IgD-negative memory B cell (primary cell): ENCODE measurements at regions not wholly inside any gene's neighbourhood (a gene's known extent, or its start where the extent isn't known, plus 50 kb on each side); places are given as distances from the start of the nearest gene placed in this dataset.
"Not testable (repeated sequence)": the region's sequence is repeated elsewhere in the genome, so short reads cannot be mapped to it uniquely, and the experiment has no call there.

Source experiments
- H3K27ac Mint-ChIP-seq, 3 donors: one replicate each; pipeline ENCODE4 v1.8.0; 2020 to 2022; ENCODE audit warnings: mild to moderate bottlenecking in 3 of 3, mixed read lengths in 3 of 3, moderate library complexity in 1 of 3
- H3K27me3 Mint-ChIP-seq: one replicate; pipeline ENCODE4 v1.8.0; 2021; ENCODE audit warnings: mixed read lengths
- H3K36me3 Mint-ChIP-seq: one replicate; pipeline ENCODE4 v1.8.0; 2020; ENCODE audit warnings: mild to moderate bottlenecking, mixed read lengths
- H3K4me1 Mint-ChIP-seq, 3 donors: one replicate each; pipeline ENCODE4 v1.8.0; 2020 to 2022; ENCODE audit warnings: mixed read lengths in 3 of 3, mild to moderate bottlenecking in 1 of 3
- H3K4me3 Mint-ChIP-seq, 4 donors: one replicate each; pipeline ENCODE4 v1.8.0; 2020 to 2022; ENCODE audit warnings: mild to moderate bottlenecking in 4 of 4, mixed read lengths in 4 of 4, moderate library complexity in 3 of 4
- H3K9me3 Mint-ChIP-seq, 3 donors: one replicate each; pipeline ENCODE4 v1.8.0; 2020 to 2021; ENCODE audit warnings: mixed read lengths in 3 of 3, mild to moderate bottlenecking in 1 of 3

- Mint-ChIP-seq H3K36me3 (no peaks in the 10 kb centered on the region), H3K9me3 (peaks cover 3 to 4% (median 3%) of the 10 kb centered on the region in 3 donors), H3K4me1 (no peaks in the 10 kb centered on the region)
These were observed 587.1 kb upstream of the GRIA3 start for GRCh38 chrX:122596998-122597397.

GRCh38 chrX:122622795-122623194, 561.3 kb upstream of the GRIA3 start:
- Mint-ChIP-seq H3K27ac (no peak overlapping the region), H3K4me3 (no peak overlapping the region), H3K4me1 (no peaks in the 10 kb centered on the region), H3K9me3 (peaks cover 6 to 10% (median 9%) of the 10 kb centered on the region in 3 donors), H3K27me3 (no peaks in the 10 kb centered on the region), H3K36me3 (no peaks in the 10 kb centered on the region)

More at GRCh38 chrX:122596998-122597397, 587.1 kb upstream of the GRIA3 start:
- Mint-ChIP-seq H3K27ac (no peak overlapping the region), H3K27me3 (no peaks in the 10 kb centered on the region), H3K4me3 (no peak overlapping the region)

- H3K27ac Mint-ChIP-seq, result no peak overlapping the region
- H3K36me3 Mint-ChIP-seq, result no peaks in the 10 kb centered on the region
- no peaks in the 10 kb centered on the region for H3K4me1 Mint-ChIP-seq
- H3K9me3 Mint-ChIP-seq, result peaks cover 6 to 11% (median 8%) of the 10 kb centered on the region in 3 donors
- no peak overlapping the region for H3K4me3 Mint-ChIP-seq
- no peaks in the 10 kb centered on the region for H3K27me3 Mint-ChIP-seq
These were observed 558.8 kb upstream of the GRIA3 start for GRCh38 chrX:122625239-122625638.

- Mint-ChIP-seq H3K4me3 (no peak overlapping the region), H3K36me3 (no peaks in the 10 kb centered on the region), H3K27me3 (no peaks in the 10 kb centered on the region), H3K4me1 (no peaks in the 10 kb centered on the region), H3K9me3 (peaks cover 6 to 11% (median 8%) of the 10 kb centered on the region in 3 donors), H3K27ac (no peak overlapping the region)
These were observed 558.3 kb upstream of the GRIA3 start for GRCh38 chrX:122625821-122626220.

GRCh38 chrX:122626871-122627270, 557.2 kb upstream of the GRIA3 start:
- peaks cover 4 to 13% (median 7%) of the 10 kb centered on the region in 3 donors for H3K9me3 Mint-ChIP-seq
- H3K27ac Mint-ChIP-seq, result peak overlapping the region in 1 of 3 donors; percentile 13
- H3K4me3 Mint-ChIP-seq, result no peak overlapping the region
- no peaks in the 10 kb centered on the region for H3K27me3 Mint-ChIP-seq
- H3K4me1 Mint-ChIP-seq, result no peaks in the 10 kb centered on the region
- H3K36me3 Mint-ChIP-seq, result no peaks in the 10 kb centered on the region

GRCh38 chrX:122641136-122641535, 542.9 kb upstream of the GRIA3 start:
- Mint-ChIP-seq H3K36me3 (no peaks in the 10 kb centered on the region), H3K27me3 (no peaks in the 10 kb centered on the region), H3K27ac (no peak overlapping the region), H3K9me3 (peaks cover 0 to 3% (median 0%) of the 10 kb centered on the region in 3 donors), H3K4me1 (no peaks in the 10 kb centered on the region), H3K4me3 (no peak overlapping the region)

GRCh38 chrX:122641826-122642225, 542.3 kb upstream of the GRIA3 start:
- no peaks in the 10 kb centered on the region for H3K27me3 Mint-ChIP-seq
- H3K4me3 Mint-ChIP-seq, result no peak overlapping the region
- H3K9me3 Mint-ChIP-seq, result peaks cover 0 to 3% (median 2%) of the 10 kb centered on the region in 3 donors
- H3K36me3 Mint-ChIP-seq, result no peaks in the 10 kb centered on the region
- H3K4me1 Mint-ChIP-seq, result no peaks in the 10 kb centered on the region
- H3K27ac Mint-ChIP-seq, result peak overlapping the region in 1 of 3 donors; percentile 64

GRCh38 chrX:122655256-122655655, 528.8 kb upstream of the GRIA3 start:
- not testable (repeated sequence) for H3K4me3 Mint-ChIP-seq, H3K27ac Mint-ChIP-seq, H3K27me3 Mint-ChIP-seq, H3K36me3 Mint-ChIP-seq, H3K4me1 Mint-ChIP-seq, H3K9me3 Mint-ChIP-seq

- H3K27ac Mint-ChIP-seq, result no peak overlapping the region
- no peaks in the 10 kb centered on the region for H3K4me1 Mint-ChIP-seq
- H3K27me3 Mint-ChIP-seq, result no peaks in the 10 kb centered on the region
- no peaks in the 10 kb centered on the region for H3K36me3 Mint-ChIP-seq
- no peak overlapping the region for H3K4me3 Mint-ChIP-seq
- H3K9me3 Mint-ChIP-seq, result peaks cover 2 to 6% (median 2%) of the 10 kb centered on the region in 3 donors
These were observed 517.5 kb upstream of the GRIA3 start for GRCh38 chrX:122666601-122667000.

- no peaks in the 10 kb centered on the region for H3K36me3 Mint-ChIP-seq
- no peak overlapping the region for H3K4me3 Mint-ChIP-seq
- H3K4me1 Mint-ChIP-seq, result no peaks in the 10 kb centered on the region
- peaks cover 2 to 6% (median 2%) of the 10 kb centered on the region in 3 donors for H3K9me3 Mint-ChIP-seq
- H3K27me3 Mint-ChIP-seq, result no peaks in the 10 kb centered on the region
- no peak overlapping the region for H3K27ac Mint-ChIP-seq
These were observed 516.4 kb upstream of the GRIA3 start for GRCh38 chrX:122667667-122668066.

GRCh38 chrX:122703762-122704161, 480.3 kb upstream of the GRIA3 start:
- no peaks in the 10 kb centered on the region for H3K4me1 Mint-ChIP-seq
- H3K9me3 Mint-ChIP-seq, result peaks cover 2 to 16% (median 10%) of the 10 kb centered on the region in 3 donors
- H3K27ac Mint-ChIP-seq, result no peak overlapping the region

GRCh38 chrX:122739770-122740169, 444.3 kb upstream of the GRIA3 start:
- Mint-ChIP-seq H3K27me3 (no peaks in the 10 kb centered on the region), H3K27ac (no peak overlapping the region), H3K4me1 (no peaks in the 10 kb centered on the region), H3K4me3 (no peak overlapping the region), H3K36me3 (no peaks in the 10 kb centered on the region), H3K9me3 (peaks cover 0 to 9% (median 0%) of the 10 kb centered on the region in 3 donors)

More at GRCh38 chrX:122703762-122704161, 480.3 kb upstream of the GRIA3 start:
- Mint-ChIP-seq H3K4me3 (no peak overlapping the region), H3K36me3 (peaks cover 5% of the 10 kb centered on the region), H3K27me3 (no peaks in the 10 kb centered on the region)

GRCh38 chrX:122770581-122770980, 413.5 kb upstream of the GRIA3 start:
- H3K36me3 Mint-ChIP-seq, result no peaks in the 10 kb centered on the region
- H3K27me3 Mint-ChIP-seq, result no peaks in the 10 kb centered on the region
- no peaks in the 10 kb centered on the region for H3K4me1 Mint-ChIP-seq
- H3K27ac Mint-ChIP-seq, result no peak overlapping the region
- H3K9me3 Mint-ChIP-seq, result peaks cover 3 to 25% (median 8%) of the 10 kb centered on the region in 3 donors
- H3K4me3 Mint-ChIP-seq, result no peak overlapping the region

GRCh38 chrX:122771933-122772332, 412.1 kb upstream of the GRIA3 start:
- Mint-ChIP-seq H3K4me1 (no peaks in the 10 kb centered on the region), H3K27ac (no peak overlapping the region), H3K9me3 (peaks cover 3 to 28% (median 7%) of the 10 kb centered on the region in 3 donors), H3K27me3 (no peaks in the 10 kb centered on the region), H3K4me3 (no peak overlapping the region), H3K36me3 (no peaks in the 10 kb centered on the region)

GRCh38 chrX:122777766-122778165, 406.3 kb upstream of the GRIA3 start:
- Mint-ChIP-seq H3K27me3 (no peaks in the 10 kb centered on the region), H3K9me3 (peaks cover 1 to 16% (median 1%) of the 10 kb centered on the region in 3 donors), H3K4me1 (no peaks in the 10 kb centered on the region), H3K36me3 (peaks cover 2% of the 10 kb centered on the region), H3K4me3 (no peak overlapping the region), H3K27ac (no peak overlapping the region)

- peaks cover 0 to 11% (median 0%) of the 10 kb centered on the region in 3 donors for H3K9me3 Mint-ChIP-seq
- H3K4me1 Mint-ChIP-seq, result no peaks in the 10 kb centered on the region
These were observed 400.2 kb upstream of the GRIA3 start for GRCh38 chrX:122783918-122784317.

More at GRCh38 chrX:122783918-122784317, 400.2 kb upstream of the GRIA3 start:
- H3K36me3 Mint-ChIP-seq, result no peaks in the 10 kb centered on the region
- H3K27ac Mint-ChIP-seq, result no peak overlapping the region
- H3K4me3 Mint-ChIP-seq, result no peak overlapping the region
- H3K27me3 Mint-ChIP-seq, result no peaks in the 10 kb centered on the region
